GM12891 (cell line): ENCODE measurements at regions not wholly inside any gene's neighbourhood (a gene's known extent, or its start where the extent isn't known, plus 50 kb on each side); places are given as distances from the start of the nearest gene placed in this dataset.

Experiments used
- DNase-seq: peaks from one replicate; pipeline ENCODE4 v3.0.0; 2011; ENCODE audit warnings: low spot score; ENCODE audit not compliant: insufficient read length
- FAIRE-seq: peaks from 2 replicates; lab custom pipeline; 2011; peaks lifted over from hg19 to GRCh38; lab: Jason Lieb, UNC
- PAX5 ChIP-seq: IDR thresholded peaks from 2 replicates; pipeline ENCODE4 v1.6.1; 2011; ENCODE audit warnings: low read length, moderate library complexity, mild to moderate bottlenecking; ENCODE audit not compliant: insufficient read depth, severe bottlenecking
- POLR2A ChIP-seq: IDR thresholded peaks from 2 replicates; pipeline ENCODE4 v1.6.1; 2011; ENCODE audit warnings: low read depth, low read length, control low read depth
- POLR2AphosphoS5 ChIP-seq: IDR thresholded peaks from 2 replicates; pipeline ENCODE4 v1.6.1; 2011; ENCODE audit warnings: low read depth, low read length, control low read depth
- POU2F2 ChIP-seq: IDR thresholded peaks from 2 replicates; pipeline ENCODE4 v1.6.1; 2011; ENCODE audit warnings: low read depth, mild to moderate bottlenecking, control low read depth, low read length, moderate library complexity
- SPI1 ChIP-seq: IDR thresholded peaks from 2 replicates; pipeline ENCODE4 v1.6.1; 2011; ENCODE audit warnings: low read depth, low read length, control low read depth
- TAF1 ChIP-seq: IDR thresholded peaks from 2 replicates; pipeline ENCODE4 v1.6.1; 2011; ENCODE audit warnings: low read depth, low read length, control low read depth

- DNase-seq (no peak), FAIRE-seq (no peak)
- no peak for TF ChIP-seq POU2F2
- TF ChIP-seq POLR2AphosphoS5 = no peak
- TF ChIP-seq PAX5 = no peak
- no peak for TF ChIP-seq SPI1
- TF ChIP-seq TAF1 = no peak
- TF ChIP-seq POLR2A = no peak
These were observed 228.1 kb upstream of the C11orf87 start for GRCh38 chr11:109193880-109194279.

DNA sequence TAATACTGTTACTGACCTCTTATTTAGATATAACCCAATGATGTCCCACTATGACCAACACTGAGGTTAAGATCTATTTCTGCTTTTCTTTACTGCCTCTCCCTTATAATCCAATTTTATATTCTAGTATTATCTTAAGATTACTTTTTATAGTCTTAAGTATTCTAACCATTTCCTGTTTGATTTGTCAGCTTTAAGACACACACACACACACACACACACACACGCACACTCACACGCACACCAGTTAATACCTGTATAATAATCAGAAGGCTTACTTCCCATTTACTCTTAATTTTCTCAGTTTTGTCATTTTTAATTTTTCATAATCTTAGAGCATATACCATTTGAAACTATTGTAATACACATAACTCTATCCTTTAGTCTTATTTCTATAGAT lies 226.0 kb upstream of the C11orf87 start:
- DNase-seq = no peak
- no peak for FAIRE-seq
- TF ChIP-seq TAF1 = no peak
- no peak for TF ChIP-seq SPI1
- no peak for TF ChIP-seq POLR2A
- no peak for TF ChIP-seq POU2F2
- TF ChIP-seq PAX5 = no peak
- TF ChIP-seq POLR2AphosphoS5 = no peak

DNA sequence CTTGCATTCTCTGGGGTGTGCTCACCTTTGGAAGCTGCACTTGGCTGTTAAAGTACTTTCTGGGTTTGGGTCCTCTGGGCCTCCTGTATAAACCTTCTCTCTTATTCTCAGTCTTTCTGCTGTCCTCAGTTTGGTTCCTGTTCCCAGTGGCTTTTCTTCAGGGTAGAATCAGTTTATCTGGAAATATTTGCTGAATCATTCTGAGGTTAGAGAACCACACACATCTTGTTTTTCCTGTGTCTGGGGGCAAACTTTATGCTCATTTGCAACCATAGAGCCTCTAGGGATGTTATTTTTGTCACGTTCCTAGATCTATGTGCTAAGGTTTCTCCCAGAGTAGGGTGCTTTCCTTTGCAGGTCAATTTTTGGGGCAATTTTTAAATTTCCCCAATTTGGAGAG lies 224.3 kb upstream of the C11orf87 start:
- no peak for FAIRE-seq
- no peak for DNase-seq
- TF ChIP-seq POU2F2 (no peak), POLR2AphosphoS5 (no peak), SPI1 (no peak), PAX5 (no peak), POLR2A (no peak), TAF1 (no peak)

DNA sequence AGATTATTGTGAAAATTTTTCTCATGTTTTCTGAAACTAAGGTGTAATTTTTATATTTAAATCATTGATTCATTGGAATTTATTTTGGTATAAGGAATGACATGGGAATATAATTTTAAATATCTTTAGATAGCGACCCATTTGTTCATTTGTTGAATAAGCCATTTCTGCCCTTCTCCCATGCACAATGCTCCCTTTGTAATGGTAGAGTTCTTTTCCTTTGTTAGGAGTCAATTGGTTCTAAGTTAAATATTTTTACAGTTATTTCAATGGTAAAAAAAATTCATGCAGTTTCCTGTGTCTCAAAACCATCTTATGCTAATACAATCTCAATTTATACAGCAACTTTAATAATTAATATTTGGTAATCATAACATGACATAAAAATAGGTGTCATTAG lies 218.8 kb upstream of the C11orf87 start:
- TF ChIP-seq TAF1 (no peak), POU2F2 (no peak), POLR2AphosphoS5 (no peak), PAX5 (no peak), SPI1 (no peak), POLR2A (no peak)
- DNase-seq = no peak
- no peak for FAIRE-seq

DNA sequence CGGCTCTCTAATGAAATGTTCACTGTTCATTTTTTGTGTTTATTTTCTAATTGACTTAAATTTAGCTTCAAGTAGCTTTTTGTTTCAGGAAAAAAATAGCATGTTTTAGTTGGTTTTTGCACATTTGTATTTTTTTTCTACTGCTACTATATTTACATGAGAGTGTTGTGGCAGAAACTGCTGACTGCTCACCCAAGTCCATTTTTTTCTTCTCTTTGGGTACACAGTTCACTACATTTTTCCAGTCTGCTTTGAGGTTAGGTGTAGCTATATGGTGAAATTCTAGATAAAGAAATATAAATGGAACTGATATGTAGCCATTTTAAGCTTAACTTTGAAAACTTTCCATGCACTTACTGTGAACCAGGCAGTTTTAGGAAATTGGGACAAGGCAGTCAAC lies 216.7 kb upstream of the C11orf87 start:
- TF ChIP-seq POU2F2 = no peak
- no peak for TF ChIP-seq PAX5
- TF ChIP-seq SPI1 = no peak
- TF ChIP-seq TAF1 = no peak
- TF ChIP-seq POLR2A = no peak
- no peak for TF ChIP-seq POLR2AphosphoS5
- FAIRE-seq (no peak), DNase-seq (no peak)

DNA sequence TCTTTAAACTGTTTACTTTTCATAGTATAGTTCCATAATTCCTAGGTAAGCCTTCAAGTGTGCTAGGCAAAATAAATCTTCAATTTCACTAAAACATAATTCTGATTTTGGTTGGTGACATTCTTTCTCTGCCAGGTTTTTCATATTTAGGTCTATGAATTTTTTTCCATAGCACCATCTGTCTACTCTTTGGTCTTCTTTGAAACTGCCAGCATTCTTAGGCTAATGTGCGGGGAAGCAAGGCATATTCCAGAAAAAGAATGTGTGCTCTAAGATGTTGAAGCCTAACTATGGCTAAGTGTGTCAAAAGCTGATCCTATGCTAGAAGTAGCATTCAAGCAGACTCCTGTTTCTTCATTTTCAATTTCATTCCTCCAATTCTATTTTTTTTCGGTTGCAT lies 213.9 kb upstream of the C11orf87 start:
- DNase-seq (no peak), FAIRE-seq (no peak)
- TF ChIP-seq TAF1 (no peak), POU2F2 (no peak), PAX5 (no peak), POLR2AphosphoS5 (no peak), POLR2A (no peak), SPI1 (no peak)

DNA sequence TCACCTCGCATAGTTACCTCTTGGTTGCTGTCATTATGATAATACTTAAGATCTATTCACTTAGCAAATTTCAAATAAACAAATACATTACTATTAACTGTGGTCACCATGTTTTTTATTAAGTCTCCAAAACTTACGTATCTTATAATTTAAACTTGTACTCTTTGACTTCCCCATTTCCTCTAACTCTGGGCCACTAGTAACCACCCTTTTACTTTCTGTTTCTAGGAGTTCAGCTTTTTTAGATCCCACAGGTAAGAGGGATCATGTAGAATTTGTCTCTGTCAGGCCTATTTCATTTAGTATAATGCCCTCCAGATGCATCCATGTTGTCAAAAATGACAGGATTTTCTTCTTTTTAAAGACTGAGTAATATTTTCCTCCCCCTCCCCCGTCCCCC lies 212.4 kb upstream of the C11orf87 start:
- TF ChIP-seq PAX5 (no peak), TAF1 (no peak), POLR2A (no peak), POLR2AphosphoS5 (no peak), POU2F2 (no peak), SPI1 (no peak)
- DNase-seq = no peak
- FAIRE-seq = no peak

GRCh38 chr11:109221190-109221589 lies 200.8 kb upstream of the C11orf87 start:
- DNase-seq (no peak), FAIRE-seq (no peak)
- no peak for TF ChIP-seq PAX5
- no peak for TF ChIP-seq POLR2AphosphoS5
- no peak for TF ChIP-seq SPI1
- no peak for TF ChIP-seq POU2F2
- TF ChIP-seq TAF1 = no peak
- TF ChIP-seq POLR2A = no peak

- FAIRE-seq = no peak
- DNase-seq = no peak
- TF ChIP-seq PAX5 (no peak), SPI1 (no peak), POU2F2 (no peak), POLR2AphosphoS5 (no peak), POLR2A (no peak), TAF1 (no peak)
These were observed 199.2 kb upstream of the C11orf87 start for GRCh38 chr11:109222761-109223160.

DNA sequence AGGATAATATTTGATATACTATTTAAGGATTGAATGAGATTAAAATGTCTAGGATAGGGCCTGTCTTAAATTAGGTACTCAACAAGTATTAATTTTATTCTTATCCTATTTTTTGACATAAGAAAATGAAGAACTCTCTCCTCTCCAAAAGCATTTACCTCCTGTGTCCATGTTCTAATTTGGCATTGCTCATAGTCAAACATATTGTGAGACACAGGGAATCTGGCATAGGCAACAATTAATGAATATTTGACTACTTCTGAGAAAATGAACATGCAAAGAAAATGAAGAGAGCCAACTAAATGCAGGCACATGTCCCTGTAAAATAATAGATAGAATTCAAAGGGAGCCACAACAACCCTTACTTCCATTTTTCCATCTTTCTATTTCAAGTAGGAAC lies 198.5 kb upstream of the C11orf87 start:
- FAIRE-seq (no peak), DNase-seq (no peak)
- no peak for TF ChIP-seq PAX5
- no peak for TF ChIP-seq POU2F2
- TF ChIP-seq POLR2AphosphoS5 = no peak
- TF ChIP-seq SPI1 = no peak
- no peak for TF ChIP-seq TAF1
- TF ChIP-seq POLR2A = no peak

DNA sequence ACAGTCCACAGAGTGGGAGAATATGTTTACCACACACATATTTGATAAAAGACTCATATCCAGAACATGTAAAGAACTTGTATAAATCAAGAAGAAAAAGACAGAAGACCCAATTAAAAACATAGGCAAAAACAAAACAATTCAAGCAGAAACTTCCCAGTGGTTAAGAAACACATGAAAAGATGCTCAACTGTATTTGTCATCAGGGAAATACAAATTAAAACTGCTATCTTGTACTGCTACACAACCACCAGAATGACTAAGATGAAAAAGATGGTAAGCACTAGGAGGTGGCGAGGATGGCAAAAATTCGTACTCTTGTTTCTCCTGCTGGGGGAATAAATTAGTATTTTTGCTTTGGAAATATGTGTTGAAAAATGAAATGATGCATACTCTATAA lies 192.3 kb upstream of the C11orf87 start:
- DNase-seq (no peak), FAIRE-seq (no peak)
- no peak for TF ChIP-seq POU2F2
- no peak for TF ChIP-seq PAX5
- no peak for TF ChIP-seq POLR2AphosphoS5
- TF ChIP-seq SPI1 = no peak
- TF ChIP-seq TAF1 = no peak
- TF ChIP-seq POLR2A = no peak
